GM10266 (cell line): ENCODE measurements at regions not wholly inside any gene's neighbourhood (a gene's known extent, or its start where the extent isn't known, plus 50 kb on each side); places are given as distances from the start of the nearest gene placed in this dataset.

Source experiments
- DNase-seq: peaks from one replicate; pipeline ENCODE4 v3.0.0; 2012; ENCODE audit errors: extremely low spot score
- CTCF ChIP-seq: IDR thresholded peaks from 2 replicates; pipeline ENCODE4 v1.5.1; 2012; ENCODE audit warnings: mild to moderate bottlenecking, low read depth; ENCODE audit not compliant: control insufficient read depth, insufficient read depth; ENCODE audit errors: missing control alignments

GRCh38 chr3:30222441-30222840 is 384.0 kb upstream of the TGFBR2 start:
- no peak for TF ChIP-seq CTCF
- no peak for DNase-seq

- no peak for TF ChIP-seq CTCF
- DNase-seq = no peak
Observed at GRCh38 chr3:30225021-30225420, 381.4 kb upstream of the TGFBR2 start.

GRCh38 chr3:30226601-30227151 is 379.7 kb upstream of the TGFBR2 start:
- TF ChIP-seq CTCF = no peak
- DNase-seq = no peak

- TF ChIP-seq CTCF = no peak
- no peak for DNase-seq
Observed at GRCh38 chr3:30227571-30228301, 378.7 kb upstream of the TGFBR2 start.

- DNase-seq = no peak
- no peak for TF ChIP-seq CTCF
Observed at GRCh38 chr3:30228302-30228631, 378.1 kb upstream of the TGFBR2 start.

- no peak for TF ChIP-seq CTCF
- DNase-seq = no peak
Observed at GRCh38 chr3:30231277-30232141, 374.9 kb upstream of the TGFBR2 start.

- no peak for TF ChIP-seq CTCF
- DNase-seq = no peak
Observed at GRCh38 chr3:30232142-30232541, 374.3 kb upstream of the TGFBR2 start.
